H1 (cell line): ENCODE measurements at regions not wholly inside any gene's neighbourhood (a gene's known extent, or its start where the extent isn't known, plus 50 kb on each side); places are given as distances from the start of the nearest gene placed in this dataset.

Experiments
- CTCF ChIA-PET: fragments of 300-600 bp; sonication (Branson Sonifier 250); formaldehyde crosslinking; loops from one replicate; lab custom pipeline; 2021; ENCODE audit not compliant: partially characterized antibody; lab: Charles Lee
- POLR2A ChIA-PET: fragments of 300-600 bp; sonication (Branson Sonifier 250); formaldehyde crosslinking; loops from one replicate; lab custom pipeline; 2021; ENCODE audit warnings: inconsistent platforms; ENCODE audit not compliant: partially characterized antibody; lab: Charles Lee
- DNase-seq, 2 experiments: peaks; one replicate each; pipeline versions ENCODE4 v3.0.0 to v3.0.0-alpha.2; 2010 to 2022; ENCODE audit warnings: low spot score in 2 of 2, low read depth in 1 of 2, mixed read lengths in 1 of 2
- FAIRE-seq: peaks from 2 replicates; lab custom pipeline; 2011; peaks lifted over from hg19 to GRCh38; lab: Jason Lieb, UNC
- H2AFZ ChIP-seq: 2 replicates; pipeline ENCODE4 v1.8.1; 2012; ENCODE audit warnings: low read length, inconsistent platforms
- H2AK5ac ChIP-seq: 2 replicates; pipeline ENCODE4 v1.6.1; 2013; ENCODE audit warnings: low read depth, low read length
- H2BK120ac ChIP-seq: replicated peaks from 2 replicates; pipeline ENCODE3; 2013; ENCODE audit warnings: low read depth, low read length, inconsistent platforms
- H2BK12ac ChIP-seq: 2 replicates; pipeline ENCODE4 v1.6.1; 2013; ENCODE audit warnings: low read depth, low read length
- H2BK15ac ChIP-seq: 2 replicates; pipeline ENCODE4 v1.6.1; 2013; ENCODE audit warnings: low read length
- H2BK20ac ChIP-seq: 2 replicates; pipeline ENCODE4 v1.6.1; 2013; ENCODE audit warnings: low read length
- H2BK5ac ChIP-seq: 2 replicates; pipeline ENCODE4 v1.6.1; 2013; ENCODE audit warnings: low read depth, low read length
- H3K14ac ChIP-seq: 2 replicates; pipeline ENCODE4 v1.6.1; 2013; ENCODE audit warnings: inconsistent platforms; ENCODE audit not compliant: insufficient read length
- H3K18ac ChIP-seq: 2 replicates; pipeline ENCODE4 v1.6.1; 2013; ENCODE audit warnings: low read length; ENCODE audit errors: extremely low read depth
- H3K23ac ChIP-seq: 2 replicates; pipeline ENCODE4 v1.6.1; 2013; ENCODE audit warnings: inconsistent platforms; ENCODE audit not compliant: insufficient read length
- H3K23me2 ChIP-seq: 2 replicates; pipeline ENCODE4 v1.6.1; 2013; ENCODE audit warnings: low read depth, low read length
- H3K27ac ChIP-seq: 2 replicates; pipeline ENCODE4 v1.6.1; 2011; ENCODE audit warnings: low read depth, low read length, inconsistent platforms
- H3K27me3 ChIP-seq, 4 experiments: replicated peaks in 1 of 4; 1 replicate in 1 of 4; 2 replicates in 3 of 4; pipeline versions ENCODE4 v1.6.1 to v1.8.1; 2011 to 2013; ENCODE audit warnings: low read length in 3 of 4, mild to moderate bottlenecking in 3 of 4, inconsistent platforms in 2 of 4, mixed read lengths in 2 of 4, moderate library complexity in 1 of 4; ENCODE audit not compliant: control insufficient read depth in 3 of 4, insufficient read depth in 3 of 4; ENCODE audit errors: extremely low read depth in 1 of 4
- H3K36me3 ChIP-seq, 4 experiments: 2 replicates each; pipeline versions ENCODE4 v1.6.1 to v1.8.1; 2011 to 2013; ENCODE audit warnings: mild to moderate bottlenecking in 4 of 4, low read length in 3 of 4, moderate library complexity in 2 of 4, control low read depth in 1 of 4, inconsistent platforms in 1 of 4; ENCODE audit not compliant: insufficient read depth in 4 of 4, control insufficient read depth in 2 of 4
- H3K4ac ChIP-seq: replicated peaks from 2 replicates; pipeline ENCODE3; 2013; ENCODE audit warnings: low read length, low read depth, mixed read lengths, inconsistent platforms; ENCODE audit not compliant: insufficient read length
- H3K4me1 ChIP-seq, 4 experiments: replicated peaks in 1 of 4; 1 replicate in 1 of 4; 2 replicates in 3 of 4; pipeline versions ENCODE4 v1.6.1 to v1.8.1; 2011 to 2013; ENCODE audit warnings: low read length in 3 of 4, inconsistent platforms in 2 of 4, mixed read lengths in 1 of 4; ENCODE audit not compliant: insufficient read depth in 4 of 4, control insufficient read depth in 3 of 4
- H3K4me2 ChIP-seq, 2 experiments: 2 replicates each; pipeline versions ENCODE4 v1.6.1 to v1.8.1; 2011 to 2013; ENCODE audit warnings: low read depth in 2 of 2, low read length in 2 of 2, control low read depth in 1 of 2, inconsistent platforms in 1 of 2, mild to moderate bottlenecking in 1 of 2; ENCODE audit not compliant: insufficient read depth in 1 of 2
- H3K4me3 ChIP-seq, 4 experiments: fragments of 200-600, 300-600 bp in 1 of 4; sonication (generic), shearing (Covaris generic), sonication (Bioruptor Twin) in 1 of 4; 2 replicates each; pipeline versions ENCODE4 v1.5.1 to v1.8.1; 2011 to 2016; ENCODE audit warnings: low read length in 4 of 4, low read depth in 3 of 4, control low read depth in 2 of 4, inconsistent platforms in 2 of 4, mild to moderate bottlenecking in 2 of 4, mixed read lengths in 1 of 4, moderate library complexity in 1 of 4; ENCODE audit not compliant: insufficient read depth in 2 of 4; ENCODE audit errors: extremely low read depth in 1 of 4
- H3K56ac ChIP-seq: replicated peaks from 2 replicates; pipeline ENCODE3; 2013; ENCODE audit warnings: low read depth, mild to moderate bottlenecking, mixed read lengths, low read length, inconsistent platforms; ENCODE audit not compliant: insufficient read length
- H3K79me1 ChIP-seq: 2 replicates; pipeline ENCODE4 v1.6.1; 2013; ENCODE audit warnings: low read depth, low read length, control low read depth
- H3K79me2 ChIP-seq, 2 experiments: 2 replicates each; pipeline versions ENCODE4 v1.6.1 to v1.8.1; 2012 to 2013; ENCODE audit warnings: low read length in 2 of 2, mild to moderate bottlenecking in 2 of 2, inconsistent platforms in 1 of 2; ENCODE audit not compliant: insufficient read depth in 2 of 2, control insufficient read depth in 1 of 2
- H3K9ac ChIP-seq, 4 experiments: replicated peaks in 1 of 4; 1 replicate in 1 of 4; 2 replicates in 3 of 4; pipeline versions ENCODE4 v1.6.1 to v1.8.1; 2011 to 2013; ENCODE audit warnings: low read depth in 3 of 4, low read length in 3 of 4, control low read depth in 2 of 4, mild to moderate bottlenecking in 2 of 4, moderate library complexity in 2 of 4, inconsistent platforms in 1 of 4; ENCODE audit errors: extremely low read depth in 1 of 4
- H3K9me3 ChIP-seq, 2 experiments: 2 replicates each; pipeline versions ENCODE4 v1.6.1 to v1.8.1; 2012 to 2013; ENCODE audit warnings: mild to moderate bottlenecking in 2 of 2, moderate library complexity in 2 of 2, control low read depth in 1 of 2, inconsistent platforms in 1 of 2, low read depth in 1 of 2, low read length in 1 of 2, mixed read lengths in 1 of 2; ENCODE audit not compliant: insufficient read depth in 2 of 2
- H4K20me1 ChIP-seq, 2 experiments: replicated peaks in 1 of 2; 2 replicates each; pipeline versions ENCODE3 to v1.8.1; 2011 to 2013; ENCODE audit warnings: inconsistent platforms in 2 of 2, low read length in 2 of 2, mild to moderate bottlenecking in 1 of 2; ENCODE audit not compliant: insufficient read depth in 2 of 2, control insufficient read depth in 1 of 2
- H4K5ac ChIP-seq: 2 replicates; pipeline ENCODE4 v1.6.1; 2013; ENCODE audit warnings: low read length, low read depth, mixed read lengths, inconsistent platforms; ENCODE audit not compliant: insufficient read length
- H4K8ac ChIP-seq: 2 replicates; pipeline ENCODE4 v1.8.0; 2013; ENCODE audit warnings: mild to moderate bottlenecking, moderate library complexity, low read length, inconsistent platforms; ENCODE audit not compliant: insufficient read depth; ENCODE audit errors: extremely low read depth
- H4K91ac ChIP-seq: replicated peaks from 2 replicates; pipeline ENCODE3; 2013; ENCODE audit warnings: low read length, mixed read lengths, inconsistent platforms; ENCODE audit not compliant: insufficient read length
- SP1 ChIP-seq: IDR thresholded peaks from 2 replicates; pipeline ENCODE4 v1.6.1; 2011; ENCODE audit warnings: low read depth, low read length
- TAF1 ChIP-seq: IDR thresholded peaks from 2 replicates; pipeline ENCODE4 v1.6.1; 2011; ENCODE audit warnings: mild to moderate bottlenecking, low read depth, low read length
- WGBS, 2 experiments: shearing (Covaris generic) in 1 of 2; methylation state at CpG; one replicate each; pipeline versions ENCODE4 v1.1.6 to v1.1.7; 2013 to 2015; ENCODE audit warnings: low lambda C conversion rate in 2 of 2, mixed read lengths in 2 of 2, inconsistent platforms in 1 of 2, low coverage in 1 of 2, missing lambda C conversion rate in 1 of 2; ENCODE audit not compliant: insufficient replicate concordance in 2 of 2, insufficient coverage in 1 of 2, insufficient read length in 1 of 2; ENCODE audit errors: extremely low coverage in 1 of 2, missing lambda C conversion rate in 1 of 2; 5-methylcytosine and 5-hydroxymethylcytosine counted together

DNA sequence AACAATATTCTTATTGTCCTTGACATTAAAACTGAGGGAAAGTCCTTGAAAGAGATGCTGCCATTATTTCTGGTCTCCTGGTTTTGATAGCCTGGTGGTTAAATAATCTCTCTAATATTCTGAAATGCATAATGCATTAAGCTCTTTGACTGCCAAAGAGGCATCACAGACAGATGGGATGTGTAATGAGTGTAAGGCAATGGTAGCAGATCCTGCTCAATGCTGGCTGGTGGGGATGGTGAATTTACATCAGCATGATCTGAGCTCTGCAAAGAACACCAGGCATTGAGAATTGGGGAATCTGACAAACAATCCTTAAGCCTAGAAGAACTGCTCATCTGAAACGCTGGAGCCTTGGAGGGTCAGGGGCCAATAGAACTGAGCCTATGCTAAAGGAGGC lies 528.6 kb upstream of the LMCD1 start:
- Histone ChIP-seq H3K27ac (no peak overlapping the region), H3K9ac (no peak overlapping the region), H2BK15ac (no peak overlapping the region), H3K36me3 (no peaks in the 10 kb centered on the region), H3K27me3 (no peaks in the 10 kb centered on the region), H3K9me3 (no peaks in the 10 kb centered on the region), H3K18ac (no peak overlapping the region), H2BK12ac (no peak overlapping the region), H2BK120ac (no peak overlapping the region), H4K5ac (no peak overlapping the region), H3K56ac (no peak overlapping the region), H3K4me2 (no peak overlapping the region), H4K91ac (no peak overlapping the region), H3K14ac (no peak overlapping the region), H2BK20ac (no peak overlapping the region), H4K20me1 (no peaks in the 10 kb centered on the region), H4K8ac (no peak overlapping the region), H3K4me1 (no peaks in the 10 kb centered on the region), H3K79me1 (no peaks in the 10 kb centered on the region), H3K23ac (no peak overlapping the region), H3K4ac (no peak overlapping the region), H2AFZ (no peak overlapping the region), H3K23me2 (no peaks in the 10 kb centered on the region), H2AK5ac (no peak overlapping the region), H3K4me3 (no peak overlapping the region), H2BK5ac (no peak overlapping the region), H3K79me2 (no peaks in the 10 kb centered on the region)
- FAIRE-seq (no peak), DNase-seq (no peak)
- WGBS, 2 experiments: 85% methylated on average over 1 of the region's 1 CpG; no CpG with 5 or more reads in 1 of the 2 experiments
- ChIA-PET POLR2A (no interaction called here), CTCF (interaction anchor here (1.0 kb wide), 1 partner anchor 313 kb away, joined by 3 read pairs; no protein-coding TSS in a partner anchor)
- TF ChIP-seq TAF1 (no peak), SP1 (no peak)
